SHP77 treated with DMSO at 0.1 percent for 48 hours (cell line): ENCODE measurements at regions not wholly inside any gene's neighbourhood (a gene's known extent, or its start where the extent isn't known, plus 50 kb on each side); places are given as distances from the start of the nearest gene placed in this dataset.

ENCODE experiments used
- DNase-seq: peaks from one replicate; lab custom pipeline; 2025; lab: John Stamatoyannopoulos, UW

- no peak for DNase-seq
These were observed 401.0 kb upstream of the NRP1 start for GRCh38 chr10:33735464-33735923.

- no peak for DNase-seq
These were observed 400.1 kb upstream of the NRP1 start for GRCh38 chr10:33734393-33735155.

GRCh38 chr10:33733058-33733457 lies 398.6 kb upstream of the NRP1 start:
- no peak for DNase-seq

- no peak for DNase-seq
These were observed 397.8 kb upstream of the NRP1 start for GRCh38 chr10:33732161-33732680.

- DNase-seq: no peak
These were observed 396.9 kb upstream of the NRP1 start for GRCh38 chr10:33731322-33731721.

- no peak for DNase-seq
These were observed 391.0 kb upstream of the NRP1 start for GRCh38 chr10:33725430-33725829.

GRCh38 chr10:33723181-33723580 lies 388.7 kb upstream of the NRP1 start:
- DNase-seq: no peak

- no peak for DNase-seq
These were observed 387.6 kb upstream of the NRP1 start for GRCh38 chr10:33722067-33722466.

- no peak for DNase-seq
These were observed 387.0 kb upstream of the NRP1 start for GRCh38 chr10:33721509-33721908.

GRCh38 chr10:33720161-33720560 lies 385.7 kb upstream of the NRP1 start:
- DNase-seq: no peak

GRCh38 chr10:33719005-33719703 lies 384.7 kb upstream of the NRP1 start:
- DNase-seq: no peak

GRCh38 chr10:33716501-33717267 lies 382.2 kb upstream of the NRP1 start:
- no peak for DNase-seq

GRCh38 chr10:33715303-33715975 lies 381.0 kb upstream of the NRP1 start:
- DNase-seq: no peak

GRCh38 chr10:33712825-33713224 lies 378.4 kb upstream of the NRP1 start:
- no peak for DNase-seq

GRCh38 chr10:33710006-33710405 lies 375.5 kb upstream of the NRP1 start:
- no peak for DNase-seq

- DNase-seq: no peak
These were observed 374.7 kb upstream of the NRP1 start for GRCh38 chr10:33709008-33709753.

GRCh38 chr10:33708561-33708960 lies 374.1 kb upstream of the NRP1 start:
- no peak for DNase-seq

GRCh38 chr10:33706746-33707145 lies 372.3 kb upstream of the NRP1 start:
- no peak for DNase-seq

GRCh38 chr10:33706191-33706590 lies 371.7 kb upstream of the NRP1 start:
- no peak for DNase-seq

GRCh38 chr10:33704214-33704830 lies 369.9 kb upstream of the NRP1 start:
- no peak for DNase-seq
